CD14-positive monocyte (primary cell): ENCODE measurements at regions not wholly inside any gene's neighbourhood (a gene's known extent, or its start where the extent isn't known, plus 50 kb on each side); places are given as distances from the start of the nearest gene placed in this dataset.

Experiments used
- DNase-seq, 3 donors: peaks; one replicate each; pipeline ENCODE4 v3.0.0-alpha.2; 2011 to 2022
- H2AFZ ChIP-seq: 2 replicates; pipeline ENCODE4 v1.6.0; 2012; ENCODE audit warnings: mild to moderate bottlenecking, low read depth, low read length, inconsistent platforms; ENCODE audit not compliant: insufficient read depth, poor library complexity, severe bottlenecking
- H3K27ac ChIP-seq, 2 donors: 1 replicate in 1 of 2; 2 replicates in 1 of 2; pipeline ENCODE4 v1.5.1; 2012 to 2013; ENCODE audit warnings: low read length in 2 of 2, control low read depth in 1 of 2, inconsistent platforms in 1 of 2, low read depth in 1 of 2, mild to moderate bottlenecking in 1 of 2
- H3K27me3 ChIP-seq, 2 donors: one replicate each; pipeline versions ENCODE4 v1.6.0 to v1.6.1; 2011 to 2013; ENCODE audit warnings: low read length in 2 of 2; ENCODE audit not compliant: control insufficient read depth in 2 of 2, insufficient read depth in 2 of 2
- H3K36me3 ChIP-seq, 2 donors: replicated peaks in 1 of 2; 1 replicate in 1 of 2; 2 replicates in 1 of 2; pipeline versions ENCODE4 v1.5.1 to v1.6.1; 2012 to 2013; ENCODE audit warnings: low read length in 2 of 2, control low read depth in 1 of 2, inconsistent platforms in 1 of 2, mild to moderate bottlenecking in 1 of 2; ENCODE audit not compliant: insufficient read depth in 2 of 2, control insufficient read depth in 1 of 2
- H3K4me1 ChIP-seq, 2 donors: 1 replicate in 1 of 2; 2 replicates in 1 of 2; pipeline versions ENCODE4 v1.5.1 to v1.6.1; 2012 to 2013; ENCODE audit warnings: low read length in 2 of 2, control low read depth in 1 of 2, inconsistent platforms in 1 of 2, mild to moderate bottlenecking in 1 of 2, moderate library complexity in 1 of 2; ENCODE audit not compliant: insufficient read depth in 2 of 2, control insufficient read depth in 1 of 2
- H3K4me2 ChIP-seq: replicated peaks from 2 replicates; pipeline ENCODE3; 2012; ENCODE audit warnings: low read length, moderate library complexity, mild to moderate bottlenecking; ENCODE audit not compliant: poor library complexity, severe bottlenecking; ENCODE audit errors: extremely low read depth
- H3K4me3 ChIP-seq, 3 experiments: fragments of 200-600 bp in 1 of 3; sonication (generic) in 1 of 3; replicated peaks in 1 of 3; 1 replicate in 2 of 3; 2 replicates in 1 of 3; pipeline ENCODE4 v1.5.1; 2011 to 2013; ENCODE audit warnings: low read length in 3 of 3, mild to moderate bottlenecking in 3 of 3, control low read depth in 2 of 3, low read depth in 2 of 3, inconsistent platforms in 1 of 3, moderate library complexity in 1 of 3
- H3K79me2 ChIP-seq: 2 replicates; pipeline ENCODE4 v1.6.0; 2012; ENCODE audit warnings: mild to moderate bottlenecking, control low read depth, inconsistent platforms, low read length, moderate library complexity; ENCODE audit not compliant: insufficient read depth
- H3K9ac ChIP-seq: 2 replicates; pipeline ENCODE4 v1.6.0; 2017; ENCODE audit warnings: low read length, mild to moderate bottlenecking; ENCODE audit not compliant: insufficient read depth, poor library complexity, severe bottlenecking
- H3K9me3 ChIP-seq, 2 donors: replicated peaks in 1 of 2; 1 replicate in 1 of 2; 2 replicates in 1 of 2; pipeline versions ENCODE4 v1.5.1 to v1.6.1; 2012 to 2013; ENCODE audit warnings: low read length in 2 of 2, control low read depth in 1 of 2; ENCODE audit not compliant: control insufficient read depth in 1 of 2, insufficient read depth in 1 of 2
- H4K20me1 ChIP-seq: 2 replicates; pipeline ENCODE4 v1.6.0; 2012; ENCODE audit warnings: mild to moderate bottlenecking, low read length, control low read depth, moderate library complexity; ENCODE audit not compliant: insufficient read depth
- H3K27ac Mint-ChIP-seq, 7 donors: one replicate each; pipeline ENCODE4 v1.8.0; 2020; ENCODE audit warnings: mild to moderate bottlenecking in 7 of 7, mixed read lengths in 7 of 7, moderate library complexity in 6 of 7, inconsistent platforms in 2 of 7
- H3K27me3 Mint-ChIP-seq, 3 donors: one replicate each; pipeline ENCODE4 v1.8.0; 2021 to 2022; ENCODE audit warnings: low read depth in 3 of 3, mild to moderate bottlenecking in 3 of 3, mixed read lengths in 3 of 3, moderate library complexity in 3 of 3, inconsistent platforms in 1 of 3
- H3K36me3 Mint-ChIP-seq, 2 donors: one replicate each; pipeline ENCODE4 v1.8.0; 2020; ENCODE audit warnings: mixed read lengths in 2 of 2, inconsistent platforms in 1 of 2, mild to moderate bottlenecking in 1 of 2
- H3K4me1 Mint-ChIP-seq: one replicate; pipeline ENCODE4 v1.8.0; 2020; ENCODE audit warnings: mild to moderate bottlenecking, mixed read lengths
- H3K4me3 Mint-ChIP-seq, 2 donors: one replicate each; pipeline ENCODE4 v1.8.0; 2020; ENCODE audit warnings: mild to moderate bottlenecking in 2 of 2, mixed read lengths in 2 of 2, moderate library complexity in 1 of 2
- H3K9me3 Mint-ChIP-seq, 7 donors: one replicate each; pipeline ENCODE4 v1.8.0; 2020 to 2022; ENCODE audit warnings: mixed read lengths in 7 of 7, mild to moderate bottlenecking in 6 of 7, moderate library complexity in 6 of 7, inconsistent platforms in 2 of 7
- WGBS: methylation state at CpG from one replicate; pipeline ENCODE4 v1.1.5; 2013; ENCODE audit warnings: missing lambda C conversion rate; ENCODE audit not compliant: insufficient coverage; 5-methylcytosine and 5-hydroxymethylcytosine counted together
- intact Hi-C, 2 donors: fragments of 100-400 bp; cut with micrococcal nuclease; formaldehyde crosslinking; loops; one replicate each; pipeline versions ENCODE4 v1.15.0 to v1.15.1; 2023
- TF ChIP-seq, protein P1 (sequence below): fragments of 200-600 bp; IDR thresholded peaks from one replicate; pipeline ENCODE4 v1.8.0; 2022; ENCODE audit warnings: antibody characterized with exemption, mild to moderate bottlenecking

GRCh38 chr7:56605146-56605545, 488.9 kb upstream of the NUPR2 start:
- WGBS = 61% methylated on average over 14 of the region's 19 CpGs
- no peak for DNase-seq
- Histone ChIP-seq H3K4me3 (no peak overlapping the region), H4K20me1 (no peaks in the 10 kb centered on the region), H3K79me2 (no peaks in the 10 kb centered on the region), H3K4me2 (no peak overlapping the region), H2AFZ (no peak overlapping the region), H3K9me3 (peaks cover 40 to 75% of the 10 kb centered on the region in 2 donors), H3K27me3 (no peaks in the 10 kb centered on the region), H3K36me3 (no peaks in the 10 kb centered on the region), H3K9ac (no peak overlapping the region), H3K4me1 (no peaks in the 10 kb centered on the region), H3K27ac (no peak overlapping the region)
- Mint-ChIP-seq H3K36me3 (no peaks in the 10 kb centered on the region), H3K4me3 (no peak overlapping the region), H3K4me1 (no peaks in the 10 kb centered on the region), H3K9me3 (peaks cover 22 to 41% (median 35%) of the 10 kb centered on the region in 7 donors), H3K27me3 (no peaks in the 10 kb centered on the region), H3K27ac (no peak overlapping the region)
- TF ChIP-seq, protein P1, sequence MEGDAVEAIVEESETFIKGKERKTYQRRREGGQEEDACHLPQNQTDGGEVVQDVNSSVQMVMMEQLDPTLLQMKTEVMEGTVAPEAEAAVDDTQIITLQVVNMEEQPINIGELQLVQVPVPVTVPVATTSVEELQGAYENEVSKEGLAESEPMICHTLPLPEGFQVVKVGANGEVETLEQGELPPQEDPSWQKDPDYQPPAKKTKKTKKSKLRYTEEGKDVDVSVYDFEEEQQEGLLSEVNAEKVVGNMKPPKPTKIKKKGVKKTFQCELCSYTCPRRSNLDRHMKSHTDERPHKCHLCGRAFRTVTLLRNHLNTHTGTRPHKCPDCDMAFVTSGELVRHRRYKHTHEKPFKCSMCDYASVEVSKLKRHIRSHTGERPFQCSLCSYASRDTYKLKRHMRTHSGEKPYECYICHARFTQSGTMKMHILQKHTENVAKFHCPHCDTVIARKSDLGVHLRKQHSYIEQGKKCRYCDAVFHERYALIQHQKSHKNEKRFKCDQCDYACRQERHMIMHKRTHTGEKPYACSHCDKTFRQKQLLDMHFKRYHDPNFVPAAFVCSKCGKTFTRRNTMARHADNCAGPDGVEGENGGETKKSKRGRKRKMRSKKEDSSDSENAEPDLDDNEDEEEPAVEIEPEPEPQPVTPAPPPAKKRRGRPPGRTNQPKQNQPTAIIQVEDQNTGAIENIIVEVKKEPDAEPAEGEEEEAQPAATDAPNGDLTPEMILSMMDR = no peak
- intact Hi-C loops = no loop called here

GRCh38 chr7:56578612-56579011, 462.4 kb upstream of the NUPR2 start:
- Histone ChIP-seq H3K4me2 (no peak overlapping the region), H4K20me1 (no peaks in the 10 kb centered on the region), H3K36me3 (no peaks in the 10 kb centered on the region), H3K27ac (no peak overlapping the region), H3K9ac (no peak overlapping the region), H2AFZ (no peak overlapping the region), H3K79me2 (no peaks in the 10 kb centered on the region), H3K4me1 (no peaks in the 10 kb centered on the region), H3K4me3 (no peak overlapping the region), H3K9me3 (peaks cover 32 to 55% of the 10 kb centered on the region in 2 donors), H3K27me3 (no peaks in the 10 kb centered on the region)
- Mint-ChIP-seq H3K4me1 (no peaks in the 10 kb centered on the region), H3K27ac (no peak overlapping the region), H3K9me3 (peaks cover 6 to 47% (median 31%) of the 10 kb centered on the region in 7 donors), H3K36me3 (no peaks in the 10 kb centered on the region), H3K4me3 (no peak overlapping the region), H3K27me3 (no peaks in the 10 kb centered on the region)
- 33% methylated on average over 1 of the region's 2 CpGs for WGBS
- TF ChIP-seq, protein P1 = no peak
- intact Hi-C loops = no loop called here
- DNase-seq = no peak
